B cell (primary cell): ENCODE measurements at regions not wholly inside any gene's neighbourhood (a gene's known extent, or its start where the extent isn't known, plus 50 kb on each side); places are given as distances from the start of the nearest gene placed in this dataset.

Experiments
- CTCF ChIP-seq: fragments of 200-600 bp; IDR thresholded peaks from one replicate; pipeline ENCODE4 v1.8.0; 2022; ENCODE audit warnings: antibody characterized with exemption, mild to moderate bottlenecking
- EZH2 ChIP-seq: IDR thresholded peaks from 2 replicates; pipeline ENCODE4 v1.6.1; 2012; ENCODE audit warnings: borderline replicate concordance, low read depth, mild to moderate bottlenecking, moderate library complexity, low read length; ENCODE audit not compliant: insufficient read depth, poor library complexity, severe bottlenecking

- TF ChIP-seq EZH2, result no peak
- TF ChIP-seq CTCF, result no peak
These were observed 337.4 kb upstream of the DCC start for GRCh38 chr18:52002600-52002999.
